ENCODE measurements at regions not wholly inside any gene's neighbourhood (a gene's known extent, or its start where the extent isn't known, plus 50 kb on each side); places are given as distances from the start of the nearest gene placed in this dataset.

- no peak for DNase-seq (ENCODE audit: low spot score)
Observed at GRCh38 chr5:159385536-159385935, 55.2 kb upstream of the IL12B start.

- no peak for DNase-seq (ENCODE audit: low spot score)
Observed at GRCh38 chr5:159386028-159386711, 55.9 kb upstream of the IL12B start.

- no peak for DNase-seq (ENCODE audit: low spot score)
Observed at GRCh38 chr5:159392871-159393270, 62.6 kb upstream of the IL12B start.

GRCh38 chr5:159393854-159394274 lies 63.6 kb upstream of the IL12B start:
- DNase-seq (ENCODE audit: low spot score), result no peak

GRCh38 chr5:159395202-159395601 lies 64.9 kb upstream of the IL12B start:
- DNase-seq (ENCODE audit: low spot score), result no peak

- no peak for DNase-seq (ENCODE audit: low spot score)
Observed at GRCh38 chr5:159398936-159399335, 68.6 kb upstream of the IL12B start.

GRCh38 chr5:159400476-159400875 lies 70.2 kb upstream of the IL12B start:
- DNase-seq (ENCODE audit: low spot score), result no peak

GRCh38 chr5:159402311-159402710 lies 72.0 kb upstream of the IL12B start:
- no peak for DNase-seq (ENCODE audit: low spot score)

GRCh38 chr5:159402856-159403255 lies 72.6 kb upstream of the IL12B start:
- no peak for DNase-seq (ENCODE audit: low spot score)

GRCh38 chr5:159403906-159404681 lies 73.8 kb upstream of the IL12B start:
- DNase-seq (ENCODE audit: low spot score), result no peak

- no peak for DNase-seq (ENCODE audit: low spot score)
Observed at GRCh38 chr5:159405611-159406031, 75.3 kb upstream of the IL12B start.

- no peak for DNase-seq (ENCODE audit: low spot score)
Observed at GRCh38 chr5:159406571-159406970, 76.3 kb upstream of the IL12B start.

GRCh38 chr5:159409801-159410200 lies 79.5 kb upstream of the IL12B start:
- DNase-seq (ENCODE audit: low spot score), result no peak

- no peak for DNase-seq (ENCODE audit: low spot score)
Observed at GRCh38 chr5:159410480-159410879, 80.2 kb upstream of the IL12B start.

- DNase-seq (ENCODE audit: low spot score), result no peak
Observed at GRCh38 chr5:159411115-159411514, 80.8 kb upstream of the IL12B start.

- DNase-seq (ENCODE audit: low spot score), result no peak
Observed at GRCh38 chr5:159412284-159413046, 82.2 kb upstream of the IL12B start.

- no peak for DNase-seq (ENCODE audit: low spot score)
Observed at GRCh38 chr5:159414021-159414420, 83.7 kb upstream of the IL12B start.

- DNase-seq (ENCODE audit: low spot score), result no peak
Observed at GRCh38 chr5:159415301-159415937, 85.1 kb upstream of the IL12B start.

- DNase-seq (ENCODE audit: low spot score), result no peak
Observed at GRCh38 chr5:159416438-159416837, 86.2 kb upstream of the IL12B start.

- no peak for DNase-seq (ENCODE audit: low spot score)
Observed at GRCh38 chr5:159417170-159417569, 86.9 kb upstream of the IL12B start.

GRCh38 chr5:159419576-159419975 lies 89.3 kb upstream of the IL12B start:
- DNase-seq (ENCODE audit: low spot score), result no peak

GRCh38 chr5:159420940-159421339 lies 90.7 kb upstream of the IL12B start:
- no peak for DNase-seq (ENCODE audit: low spot score)

Data from iPS-NIHi11 (cell line).